ENCODE measurements at regions not wholly inside any gene's neighbourhood (a gene's known extent, or its start where the extent isn't known, plus 50 kb on each side); places are given as distances from the start of the nearest gene placed in this dataset.
"Not testable (repeated sequence)": the region's sequence is repeated elsewhere in the genome, so short reads cannot be mapped to it uniquely, and the experiment has no call there.

DNA sequence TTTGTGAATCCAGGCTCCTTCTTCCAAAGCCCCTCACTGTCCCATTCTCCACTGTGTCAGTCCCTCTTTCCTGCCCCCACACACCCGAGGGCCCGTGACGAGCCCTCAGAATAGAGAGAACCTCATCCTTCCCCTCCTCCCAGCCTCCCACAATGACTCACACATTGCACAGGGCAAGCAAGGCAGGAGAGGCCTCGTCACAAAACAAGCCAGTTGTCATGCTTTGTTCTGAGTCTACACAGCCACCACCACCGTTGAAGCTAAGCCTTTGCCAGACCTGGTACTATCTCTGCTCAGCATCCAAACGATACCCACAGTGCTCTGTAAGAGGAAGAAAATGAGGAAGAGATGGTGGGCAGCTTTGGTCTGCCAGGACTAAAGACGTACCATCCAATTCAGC, 142.2 kb upstream of the ZNF366 start:
- no peak for DNase-seq

DNA sequence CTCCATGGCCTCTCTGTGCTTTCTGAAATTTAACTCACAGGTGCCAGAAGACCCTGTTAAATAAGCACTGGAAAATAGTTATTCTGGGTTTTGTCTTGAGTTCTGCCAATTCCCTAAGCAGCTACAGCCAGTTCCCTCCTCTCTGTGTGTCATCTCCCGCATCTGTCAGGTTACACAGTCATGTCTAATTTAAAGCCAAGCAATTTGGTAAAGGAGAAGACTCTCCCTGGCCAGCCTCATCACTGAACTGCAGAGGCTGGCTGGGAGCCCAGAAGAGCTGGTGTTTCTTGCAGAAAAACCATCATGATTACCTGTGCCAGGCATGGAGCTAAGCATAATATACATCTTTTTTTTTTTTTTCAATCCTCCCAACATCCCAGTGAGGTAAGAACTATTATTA, 141.3 kb upstream of the ZNF366 start:
- DNase-seq, result no peak

DNA sequence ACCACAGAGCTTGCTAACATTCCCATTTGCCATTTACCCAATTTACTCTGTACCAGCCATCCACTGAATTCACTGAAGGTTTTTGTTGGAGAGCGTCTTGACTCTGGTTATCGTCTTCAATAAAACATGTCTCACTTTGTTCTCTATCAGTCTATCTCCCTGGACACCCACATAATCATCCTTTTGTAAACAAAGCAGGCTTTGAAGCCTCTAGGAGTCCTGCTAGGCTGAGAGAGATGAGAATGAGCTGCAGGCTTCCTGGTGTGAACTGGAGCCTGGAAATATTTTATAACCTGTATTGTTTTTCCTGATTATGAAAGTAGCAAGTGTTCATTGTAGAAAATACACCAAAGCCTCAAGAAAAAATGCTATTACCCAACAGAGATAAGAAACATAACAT, 140.6 kb upstream of the ZNF366 start:
- DNase-seq, result no peak

- DNase-seq, result no peak
Measured at GRCh38 chr5:72646246-72646866, 139.1 kb upstream of the ZNF366 start.

DNA sequence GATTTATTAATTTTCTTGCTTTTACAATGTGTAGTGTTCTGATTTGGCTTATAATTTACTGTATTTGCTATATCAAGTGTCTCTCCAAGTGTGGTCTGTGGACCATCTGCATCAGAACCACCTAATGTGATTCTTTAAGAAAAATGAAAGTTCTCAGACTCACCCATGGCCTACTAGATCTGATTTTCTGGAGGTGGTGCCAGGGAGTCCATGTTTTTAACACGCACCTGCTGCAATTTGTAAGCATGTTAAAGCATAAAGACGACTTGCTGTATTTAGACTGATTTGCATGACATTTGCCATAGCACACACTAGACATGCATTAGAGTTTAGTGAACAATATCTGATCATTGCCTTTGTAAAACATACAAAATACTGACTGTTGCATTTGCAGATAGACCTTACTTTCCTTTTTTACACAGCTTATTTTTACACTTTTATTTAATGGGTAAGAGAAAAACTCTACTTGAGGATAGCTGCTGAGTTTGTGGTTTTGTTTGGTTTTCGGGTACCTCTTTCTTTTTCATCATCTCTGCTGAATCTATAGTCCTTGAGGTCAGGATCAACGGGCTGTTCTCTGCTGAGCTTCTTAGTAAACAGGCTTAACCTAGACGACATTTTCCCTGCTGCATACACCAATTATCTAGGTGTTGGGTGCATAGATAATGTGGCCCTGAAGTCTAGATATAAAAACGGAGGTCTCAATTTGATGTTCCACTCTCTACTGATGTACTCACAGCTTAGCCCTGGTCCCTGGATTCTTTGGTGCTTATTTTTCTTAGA, 138.0 kb upstream of the ZNF366 start:
- DNase-seq, result no peak

GRCh38 chr5:72644296-72644695, 137.1 kb upstream of the ZNF366 start:
- DNase-seq, result no peak

DNA sequence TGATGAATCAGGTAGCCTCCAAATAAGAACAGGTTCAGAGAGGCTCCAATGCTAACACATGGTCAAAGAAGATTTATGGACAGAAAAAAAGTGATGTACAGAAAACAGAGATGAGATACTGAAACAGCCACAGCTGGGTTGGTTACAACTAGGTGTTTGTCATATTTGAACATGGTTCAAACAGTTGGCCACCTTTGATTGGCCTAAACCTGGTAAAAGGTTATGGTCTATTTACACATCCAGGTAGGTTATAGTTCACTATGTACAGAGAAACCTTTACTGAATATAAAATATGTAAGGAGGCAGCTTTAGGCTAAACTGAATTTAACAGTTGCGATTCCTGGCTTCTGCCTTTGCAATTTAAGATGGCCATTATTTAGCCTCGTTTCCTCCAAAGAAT, 134.0 kb upstream of the ZNF366 start:
- no peak for DNase-seq

- no peak for DNase-seq
Measured at GRCh38 chr5:72637058-72637457, 129.8 kb upstream of the ZNF366 start.

- DNase-seq, result not testable (repeated sequence)
Measured at GRCh38 chr5:72636565-72636964, 129.4 kb upstream of the ZNF366 start.

DNA sequence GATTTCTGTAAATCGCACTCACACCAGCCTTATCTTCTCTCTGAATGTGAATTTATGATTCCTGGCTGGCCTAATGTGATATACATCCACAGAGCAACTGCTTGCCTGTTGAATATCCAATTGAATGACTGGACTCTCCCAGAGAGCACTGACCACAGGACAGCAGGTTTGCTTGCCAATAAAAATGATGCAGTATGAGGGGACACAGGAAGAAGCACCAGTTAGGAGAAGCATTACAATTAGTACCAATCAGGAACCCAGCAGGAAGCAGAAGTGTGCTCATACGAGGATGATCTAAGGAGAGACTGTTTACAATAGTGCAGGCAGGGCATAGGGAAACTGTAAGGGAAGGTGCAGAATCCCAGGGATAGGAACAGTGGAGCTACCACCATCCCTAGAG, 127.2 kb upstream of the ZNF366 start:
- DNase-seq, result no peak

DNA sequence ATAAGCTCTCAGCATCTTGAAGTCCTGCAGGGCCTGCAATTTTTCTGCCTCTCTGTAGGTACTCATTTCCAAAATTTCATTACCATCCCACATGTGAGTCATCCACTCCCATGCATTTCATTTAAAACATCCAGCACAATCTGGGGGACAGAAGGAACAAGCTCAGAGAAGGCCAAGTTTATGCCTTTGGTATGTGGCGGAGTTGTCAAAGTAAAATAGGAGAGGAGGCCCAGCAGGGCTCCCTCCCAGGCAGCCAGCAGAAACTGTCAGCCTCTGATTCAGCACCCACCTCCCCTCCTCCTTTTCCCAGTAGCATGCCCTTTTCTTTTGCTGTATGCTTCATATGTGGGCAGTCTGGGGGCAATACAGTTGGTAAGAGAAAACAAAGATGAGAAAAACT, 126.4 kb upstream of the ZNF366 start:
- no peak for DNase-seq

DNA sequence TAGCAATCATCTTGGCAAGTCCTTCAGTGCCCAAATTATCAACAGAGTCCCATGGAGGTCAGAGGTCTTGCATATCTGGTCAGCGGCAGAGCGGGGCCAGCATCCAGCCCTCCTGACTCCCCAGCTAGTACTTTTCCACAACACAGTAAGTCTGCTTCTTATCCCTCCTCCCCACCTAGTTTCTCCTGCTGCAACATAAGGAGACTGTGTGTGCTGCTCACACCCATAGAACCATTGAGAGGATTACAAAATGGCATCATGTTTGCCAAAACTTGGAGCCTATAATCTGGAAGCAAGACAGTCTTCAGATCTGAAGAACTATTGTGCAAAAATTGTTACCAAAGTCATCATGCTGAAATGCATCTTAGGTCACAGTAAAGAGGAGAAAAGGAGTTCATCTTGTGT, 125.8 kb upstream of the ZNF366 start:
- DNase-seq, result no peak

DNA sequence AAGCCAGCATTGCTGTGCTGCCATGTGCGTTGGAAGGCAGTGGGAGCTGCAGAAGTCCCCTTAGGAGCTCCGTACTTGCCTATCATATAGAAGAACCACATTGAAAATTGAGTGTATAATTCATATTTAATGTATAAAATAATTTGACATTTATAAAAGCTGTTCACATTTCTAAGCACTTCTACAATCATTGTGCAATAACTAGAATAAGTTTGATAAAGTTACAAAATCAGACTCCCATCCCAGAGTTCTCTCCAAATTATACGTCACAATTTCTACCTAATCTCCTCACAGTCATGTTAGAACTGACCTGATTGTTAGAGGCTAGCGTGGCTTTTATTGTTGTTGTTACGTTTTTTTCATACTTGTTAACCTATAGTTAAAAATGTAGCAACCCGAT, 123.5 kb upstream of the ZNF366 start:
- DNase-seq, result no peak

DNA sequence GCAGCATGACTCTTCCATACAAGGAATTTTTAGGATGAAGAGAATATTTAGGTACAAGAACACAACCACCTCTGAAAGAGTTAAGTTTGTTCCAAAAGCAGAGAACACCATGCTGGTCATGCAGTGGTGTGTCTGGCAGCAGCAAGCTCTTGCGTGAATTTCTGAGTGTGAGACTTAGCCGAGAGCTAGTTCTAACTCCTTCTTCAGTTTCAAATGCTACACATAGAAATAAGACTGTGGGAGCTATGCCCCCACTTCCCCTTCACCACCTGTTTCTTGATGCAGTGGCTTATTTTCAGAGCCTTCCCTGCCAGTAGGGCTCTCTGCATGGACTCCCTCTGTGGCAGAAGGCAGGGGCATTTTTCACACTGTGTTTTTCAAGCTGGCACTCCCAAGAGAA, 122.9 kb upstream of the ZNF366 start:
- no peak for DNase-seq

DNA sequence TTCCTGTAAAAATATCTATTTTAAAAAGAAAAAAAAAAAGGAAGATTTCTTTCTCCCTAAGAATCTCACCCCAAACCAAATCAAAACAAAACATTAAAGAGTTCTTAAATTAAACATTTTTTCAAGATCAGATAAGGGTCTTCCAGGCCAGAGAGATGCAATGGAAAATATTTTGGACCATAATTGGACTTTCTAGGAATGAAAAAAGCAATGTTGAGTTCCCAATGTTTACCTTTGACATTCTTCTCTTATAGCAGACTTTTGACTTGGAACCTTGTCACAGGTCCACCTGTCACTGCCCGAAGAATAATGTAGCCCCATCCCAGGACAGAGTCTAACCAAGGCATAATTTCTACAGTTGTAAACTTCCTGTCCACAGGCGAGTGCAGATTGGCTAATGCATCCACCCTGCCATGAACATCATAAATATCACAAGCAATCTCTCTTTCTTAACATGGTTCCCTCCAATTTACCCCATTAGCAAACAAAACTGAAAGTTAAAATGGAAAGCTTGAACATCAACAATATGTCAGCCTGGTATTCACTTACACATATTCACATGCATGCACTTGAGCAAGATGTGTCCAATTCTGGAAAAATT, 121.7 kb upstream of the ZNF366 start:
- DNase-seq, result no peak

DNA sequence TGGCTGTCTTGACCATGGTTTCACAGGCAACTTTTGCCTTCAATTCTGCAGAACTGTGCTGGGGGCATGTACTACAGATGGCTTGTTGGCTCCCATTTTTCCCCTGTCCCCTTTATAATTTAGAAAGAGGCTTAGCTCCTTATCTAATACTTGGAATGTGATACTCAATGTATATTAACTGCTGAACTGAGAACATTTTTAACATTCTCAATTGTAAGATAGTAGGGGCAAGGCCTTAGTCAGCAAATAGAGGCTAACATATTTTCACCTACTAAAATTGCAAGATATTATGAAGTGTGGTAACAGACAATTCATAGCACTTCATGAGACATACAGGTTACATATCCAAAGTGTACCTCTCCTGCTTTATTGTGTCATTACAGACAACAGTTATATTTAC, 118.1 kb upstream of the ZNF366 start:
- DNase-seq, result no peak

DNA sequence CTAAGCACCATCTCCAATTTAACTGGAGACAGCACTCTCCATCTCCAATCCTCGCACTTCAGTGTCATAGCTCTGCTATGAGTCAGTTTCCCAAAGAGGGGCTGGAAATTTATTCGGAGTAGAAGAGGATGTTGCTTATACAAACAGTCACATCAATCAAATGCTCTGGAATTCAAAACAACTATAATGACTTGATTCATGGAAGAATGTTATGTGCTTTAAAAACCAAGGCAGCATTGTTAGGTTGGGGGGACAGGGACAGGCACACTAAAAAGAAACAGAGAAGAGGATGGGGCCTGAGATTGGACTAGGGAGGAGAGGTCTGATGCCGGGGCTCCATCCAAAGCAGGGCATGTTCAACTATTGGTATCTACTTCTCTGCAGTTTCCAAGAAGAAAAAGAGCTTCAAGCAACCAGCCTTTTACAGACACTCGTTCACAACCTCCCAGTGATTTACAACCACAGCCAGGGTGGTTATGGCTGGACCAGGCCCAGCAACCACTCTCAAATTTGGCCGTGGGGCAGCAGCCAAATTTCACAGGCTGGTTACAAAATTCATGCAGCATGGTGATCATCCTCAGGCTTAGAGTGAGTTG, 117.5 kb upstream of the ZNF366 start:
- DNase-seq, result no peak

- no peak for DNase-seq
Measured at GRCh38 chr5:72623936-72624335, 116.7 kb upstream of the ZNF366 start.

GRCh38 chr5:72623323-72623722, 116.1 kb upstream of the ZNF366 start:
- no peak for DNase-seq

DNA sequence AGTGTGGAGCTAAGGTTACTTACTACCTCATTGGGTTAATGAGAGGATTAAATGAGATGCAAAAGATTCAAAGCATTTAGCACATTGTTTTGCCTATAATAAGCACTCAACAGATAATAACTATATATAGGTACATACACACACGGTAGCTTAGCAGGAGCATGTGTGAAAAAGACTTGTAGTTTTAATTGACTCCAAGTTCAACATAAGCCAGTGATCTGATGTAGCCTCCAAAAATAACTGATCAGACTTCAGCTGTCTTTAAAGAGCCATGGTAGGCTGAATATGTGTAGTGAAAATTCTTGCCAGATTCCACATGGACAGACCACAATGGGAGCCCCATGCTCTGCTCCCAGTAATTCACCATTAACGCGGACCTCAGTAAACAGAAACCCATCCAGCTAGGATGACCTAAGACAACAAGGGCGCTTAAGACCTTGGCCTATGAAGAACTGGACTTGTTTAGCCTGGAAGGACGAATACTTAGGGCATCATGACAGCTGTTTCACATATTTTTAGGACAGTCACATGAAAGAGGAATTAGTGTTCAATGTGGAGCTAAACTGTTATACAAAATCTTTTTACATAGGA, 115.1 kb upstream of the ZNF366 start:
- no peak for DNase-seq

DNA sequence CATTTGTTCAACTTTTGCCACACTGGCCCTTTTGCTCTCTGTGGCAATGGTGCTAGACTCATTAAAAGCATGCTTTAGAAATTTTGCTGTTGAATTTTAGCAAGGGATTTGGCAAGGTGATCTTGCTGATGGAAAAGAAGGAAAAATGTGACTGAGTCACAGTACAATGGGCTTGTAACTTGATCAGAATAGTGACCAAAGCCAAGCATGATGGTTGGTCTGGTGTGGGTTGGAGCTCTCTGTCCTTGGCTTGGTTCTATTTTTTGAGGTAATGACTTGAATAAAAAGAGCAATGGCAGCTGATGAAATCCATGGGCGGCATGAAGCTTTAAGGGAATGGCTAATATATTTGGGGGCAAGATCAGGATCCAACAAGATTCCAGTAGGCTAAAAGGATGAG, 114.4 kb upstream of the ZNF366 start:
- DNase-seq, result no peak

- no peak for DNase-seq
Measured at GRCh38 chr5:72619677-72620076, 112.5 kb upstream of the ZNF366 start.

DNA sequence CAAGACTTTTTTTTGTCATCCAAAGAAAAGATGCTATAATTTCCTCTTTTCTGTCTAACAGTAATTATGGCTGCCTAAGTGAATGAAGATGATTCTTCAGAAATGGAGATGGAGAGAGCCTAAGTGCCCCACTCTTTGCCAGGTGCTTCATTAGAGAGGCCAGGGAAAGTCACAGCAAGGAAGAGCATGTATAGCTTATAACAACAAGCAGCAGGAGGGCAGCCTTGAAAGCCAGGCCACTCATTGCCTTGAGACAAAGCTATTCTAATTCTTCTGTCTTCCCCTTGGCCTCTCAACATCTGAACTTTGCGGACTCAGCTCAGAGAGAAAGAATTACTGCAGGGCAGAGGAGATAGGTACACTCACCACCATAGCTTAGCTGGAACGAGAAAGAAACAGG, 112.0 kb upstream of the ZNF366 start:
- no peak for DNase-seq

GRCh38 chr5:72618708-72619107, 111.5 kb upstream of the ZNF366 start:
- DNase-seq, result no peak

Measured in effector CD4-positive, alpha-beta T cell (primary cell).